ENCODE measurements at regions not wholly inside any gene's neighbourhood (a gene's known extent, or its start where the extent isn't known, plus 50 kb on each side); places are given as distances from the start of the nearest gene placed in this dataset.

DNA sequence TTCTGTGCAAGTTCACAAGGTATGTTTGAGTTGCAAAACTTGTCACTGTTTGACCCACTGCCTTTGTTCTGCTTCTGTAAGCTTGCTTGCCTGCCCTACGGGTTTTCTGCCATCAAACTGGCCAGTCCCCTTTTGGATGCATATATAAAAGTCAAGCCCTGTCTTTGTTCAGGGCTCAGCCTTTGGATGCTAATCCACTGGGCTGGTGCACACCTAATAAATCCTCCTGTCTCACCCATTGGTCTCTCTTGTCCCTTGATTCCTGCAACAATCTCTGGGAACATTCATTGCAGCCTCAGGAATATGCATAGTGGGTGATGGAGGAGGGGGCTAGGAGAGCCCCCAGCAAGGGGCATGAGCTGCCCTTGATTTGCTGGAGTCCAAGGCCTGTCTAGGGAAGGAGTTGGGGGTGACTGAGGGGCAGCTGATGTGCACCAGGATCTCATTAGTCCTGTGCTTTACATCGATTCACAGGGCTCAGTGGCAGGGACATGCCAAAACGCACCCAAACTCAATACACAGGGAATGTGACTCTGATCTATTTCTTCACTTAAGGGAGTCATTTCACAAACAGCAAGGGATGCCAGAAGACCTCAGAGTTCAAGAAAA is 225.4 kb upstream of the NLRP1 start:
- ATAC-seq, result no peak
- WGBS, 2 donors (ENCODE audit: low coverage in 1 of 2), result 83% methylated on average over 2 of the region's 3 CpGs; no CpG with 5 or more reads in 1 of the 2 donors
- Histone ChIP-seq H3K4me1 (no peaks in the 10 kb centered on the region), H3K27me3 (peaks cover 40% of the 10 kb centered on the region), H3K9me3 (peaks cover 0 to 37% (median 0%) of the 10 kb centered on the region in 3 donors), H3K36me3 (no peaks in the 10 kb centered on the region), H3K4me3 (no peak overlapping the region), H3K27ac (no peak overlapping the region)
- no peak for TF ChIP-seq CTCF (IDR thresholded peaks at IDR 0.05)
- TF ChIP-seq POLR2AphosphoS5 (IDR thresholded peaks at IDR 0.05), result no peak
- TF ChIP-seq EP300 (IDR thresholded peaks at IDR 0.05), result no peak
- no peak for TF ChIP-seq POLR2A (IDR thresholded peaks at IDR 0.05)

- no peak overlapping the region for H3K27ac ChIP-seq
- TF ChIP-seq CTCF (IDR thresholded peaks at IDR 0.05), result no peak
- TF ChIP-seq POLR2AphosphoS5 (IDR thresholded peaks at IDR 0.05), result no peak
- no peak for TF ChIP-seq EP300 (IDR thresholded peaks at IDR 0.05)
- no peak for TF ChIP-seq POLR2A (IDR thresholded peaks at IDR 0.05)
- no peak for ATAC-seq
- H3K4me1 ChIP-seq, result no peaks in the 10 kb centered on the region
- no peak overlapping the region for H3K4me3 ChIP-seq
- no peaks in the 10 kb centered on the region for H3K36me3 ChIP-seq
- H3K9me3 ChIP-seq, result peaks cover 0 to 37% (median 0%) of the 10 kb centered on the region in 3 donors
- H3K27me3 ChIP-seq, result peaks cover 43% of the 10 kb centered on the region
- 67 to 73% methylated on average over 4 of the region's 5 CpGs for WGBS, 2 donors (ENCODE audit: low coverage in 1 of 2)
Observed at GRCh38 chr17:5812590-5812989, 228.3 kb upstream of the NLRP1 start.

- H3K9me3 ChIP-seq, result peaks cover 0 to 37% (median 0%) of the 10 kb centered on the region in 3 donors
Observed at GRCh38 chr17:5813357-5813756, 229.0 kb upstream of the NLRP1 start.

GRCh38 chr17:5815396-5815795 is 231.1 kb upstream of the NLRP1 start:
- H3K27me3 ChIP-seq, result peaks cover 59% of the 10 kb centered on the region
- H3K4me3 ChIP-seq, result no peak overlapping the region
- WGBS, 2 donors (ENCODE audit: low coverage in 1 of 2), result 83 to 100% methylated on average over 1 to 3 of the region's 5 CpGs
- H3K36me3 ChIP-seq, result no peaks in the 10 kb centered on the region
- H3K4me1 ChIP-seq, result no peaks in the 10 kb centered on the region
- H3K27ac ChIP-seq, result no peak overlapping the region
- TF ChIP-seq POLR2AphosphoS5 (IDR thresholded peaks at IDR 0.05), result no peak
- TF ChIP-seq POLR2A (IDR thresholded peaks at IDR 0.05), result no peak
- no peak for TF ChIP-seq EP300 (IDR thresholded peaks at IDR 0.05)
- no peak for TF ChIP-seq CTCF (IDR thresholded peaks at IDR 0.05)
- ATAC-seq, result no peak
- H3K9me3 ChIP-seq, result peaks cover 0 to 18% (median 0%) of the 10 kb centered on the region in 3 donors

More at GRCh38 chr17:5813357-5813756, 229.0 kb upstream of the NLRP1 start:
- ATAC-seq, result no peak
- Histone ChIP-seq H3K4me1 (no peaks in the 10 kb centered on the region), H3K27ac (no peak overlapping the region), H3K36me3 (no peaks in the 10 kb centered on the region), H3K4me3 (no peak overlapping the region), H3K27me3 (peaks cover 42% of the 10 kb centered on the region)
- WGBS, 2 donors (ENCODE audit: low coverage in 1 of 2), result 39 to 50% methylated on average over 1 to 2 of the region's 2 CpGs
- TF ChIP-seq POLR2AphosphoS5 (IDR thresholded peaks at IDR 0.05) (no peak), EP300 (IDR thresholded peaks at IDR 0.05) (no peak), POLR2A (IDR thresholded peaks at IDR 0.05) (no peak), CTCF (IDR thresholded peaks at IDR 0.05) (no peak)

DNA sequence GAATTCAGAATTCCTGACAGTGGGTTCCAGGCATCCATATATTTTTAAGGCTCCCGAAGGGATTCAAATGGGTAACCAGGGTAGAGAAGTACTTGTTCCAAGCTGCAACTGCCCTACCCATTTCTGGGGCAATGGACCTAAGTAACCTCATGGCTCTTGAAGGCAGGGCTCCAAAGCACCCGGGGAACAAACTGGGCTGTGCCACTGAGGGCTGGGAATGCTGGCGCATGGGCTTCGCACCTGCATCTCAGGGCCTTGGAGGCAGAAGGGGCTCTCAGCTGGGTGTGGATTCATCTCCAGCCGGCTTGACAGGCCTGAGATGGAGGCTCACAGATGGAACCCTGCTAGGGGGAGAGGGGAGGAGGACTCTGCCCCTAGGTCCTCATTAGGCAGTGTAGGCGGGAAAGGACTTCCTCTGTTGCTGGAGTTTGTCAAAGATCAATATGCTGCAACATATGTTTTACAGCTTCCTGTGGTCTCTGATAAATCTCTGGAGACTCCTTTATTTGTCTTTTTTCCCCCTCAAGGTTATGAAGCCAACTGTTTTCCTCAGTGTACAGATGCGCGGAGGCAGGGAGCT is 232.3 kb upstream of the NLRP1 start:
- Histone ChIP-seq H3K4me1 (no peaks in the 10 kb centered on the region), H3K27me3 (peaks cover 65% of the 10 kb centered on the region), H3K4me3 (no peak overlapping the region), H3K36me3 (no peaks in the 10 kb centered on the region), H3K27ac (no peak overlapping the region), H3K9me3 (peaks cover 0 to 6% (median 0%) of the 10 kb centered on the region in 3 donors)
- ATAC-seq, result no peak
- WGBS, 2 donors (ENCODE audit: low coverage in 1 of 2), result 35 to 38% methylated on average over 4 of the region's 8 CpGs
- TF ChIP-seq POLR2A (IDR thresholded peaks at IDR 0.05), result no peak
- no peak for TF ChIP-seq EP300 (IDR thresholded peaks at IDR 0.05)
- no peak for TF ChIP-seq POLR2AphosphoS5 (IDR thresholded peaks at IDR 0.05)
- TF ChIP-seq CTCF (IDR thresholded peaks at IDR 0.05), result no peak

Measured in gastroesophageal sphincter (tissue), 4 donors.